ENCODE measurements at regions not wholly inside any gene's neighbourhood (a gene's known extent, or its start where the extent isn't known, plus 50 kb on each side); places are given as distances from the start of the nearest gene placed in this dataset.

DNA sequence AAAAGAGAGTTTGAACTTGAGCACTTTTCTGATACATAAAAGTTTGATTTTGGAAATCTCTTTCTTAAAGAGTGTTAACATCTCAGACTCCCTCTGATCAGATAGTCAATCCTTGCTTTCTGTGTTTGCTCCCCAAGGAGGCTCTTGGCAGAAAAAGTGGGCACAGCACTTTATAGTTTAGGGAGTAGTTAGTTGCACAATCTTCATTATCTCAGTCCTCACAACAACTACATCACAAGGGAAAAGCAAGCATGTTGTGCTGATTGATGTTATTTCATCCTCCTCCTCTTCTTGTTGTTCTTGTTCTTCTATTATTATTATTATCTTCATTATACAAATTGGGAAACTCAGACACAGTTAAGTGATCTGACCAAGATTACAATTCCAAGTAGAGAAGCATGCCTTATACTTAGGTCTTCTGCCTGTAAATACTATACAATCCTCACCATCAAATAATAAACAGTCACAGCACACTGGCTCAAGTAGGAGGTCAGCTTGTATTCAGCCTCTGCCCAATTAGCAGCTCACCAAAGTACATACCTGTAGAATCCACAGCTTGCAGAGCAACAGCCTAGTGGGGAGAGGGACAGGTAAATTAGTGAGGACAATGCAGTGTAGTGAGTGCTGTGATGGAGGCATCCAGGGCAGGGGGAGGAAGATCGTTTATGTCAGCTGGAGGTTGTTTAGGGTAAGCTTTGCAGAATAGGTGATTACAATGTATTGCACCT is 304.1 kb upstream of the MME start:
- no peak for TF ChIP-seq EGR1 (IDR thresholded peaks at IDR 0.05)
- TF ChIP-seq REST (IDR thresholded peaks at IDR 0.05; ENCODE audit: low read depth) = no peak
- no peak for TF ChIP-seq TCF12 (IDR thresholded peaks at IDR 0.05; ENCODE audit: low read depth)
- no peak for TF ChIP-seq CEBPB (IDR thresholded peaks at IDR 0.05)
- TF ChIP-seq YY1 (IDR thresholded peaks at IDR 0.05; ENCODE audit: low read depth) = no peak
- no peak for TF ChIP-seq RAD21 (IDR thresholded peaks at IDR 0.05; ENCODE audit: low read depth)
- no peak for TF ChIP-seq CREB1 (IDR thresholded peaks at IDR 0.05; ENCODE audit: low read depth)
- TF ChIP-seq EP300 (IDR thresholded peaks at IDR 0.05; ENCODE audit: borderline replicate concordance) = no peak
- no peak for TF ChIP-seq TAF1 (IDR thresholded peaks at IDR 0.05; ENCODE audit: low read depth)
- no peak for TF ChIP-seq ZBTB7A (IDR thresholded peaks at IDR 0.05; ENCODE audit: low read depth)
- no peak for TF ChIP-seq NFIC (IDR thresholded peaks at IDR 0.05)
- TF ChIP-seq USF1 (IDR thresholded peaks at IDR 0.05) = no peak
- no peak for TF ChIP-seq FOXM1 (IDR thresholded peaks at IDR 0.05; ENCODE audit: borderline replicate concordance, low read depth)
